ENCODE measurements at regions not wholly inside any gene's neighbourhood (a gene's known extent, or its start where the extent isn't known, plus 50 kb on each side); places are given as distances from the start of the nearest gene placed in this dataset.

GRCh38 chr4:8683462-8683861 is 90.9 kb downstream of the CPZ start:
- TF ChIP-seq, protein P1, sequence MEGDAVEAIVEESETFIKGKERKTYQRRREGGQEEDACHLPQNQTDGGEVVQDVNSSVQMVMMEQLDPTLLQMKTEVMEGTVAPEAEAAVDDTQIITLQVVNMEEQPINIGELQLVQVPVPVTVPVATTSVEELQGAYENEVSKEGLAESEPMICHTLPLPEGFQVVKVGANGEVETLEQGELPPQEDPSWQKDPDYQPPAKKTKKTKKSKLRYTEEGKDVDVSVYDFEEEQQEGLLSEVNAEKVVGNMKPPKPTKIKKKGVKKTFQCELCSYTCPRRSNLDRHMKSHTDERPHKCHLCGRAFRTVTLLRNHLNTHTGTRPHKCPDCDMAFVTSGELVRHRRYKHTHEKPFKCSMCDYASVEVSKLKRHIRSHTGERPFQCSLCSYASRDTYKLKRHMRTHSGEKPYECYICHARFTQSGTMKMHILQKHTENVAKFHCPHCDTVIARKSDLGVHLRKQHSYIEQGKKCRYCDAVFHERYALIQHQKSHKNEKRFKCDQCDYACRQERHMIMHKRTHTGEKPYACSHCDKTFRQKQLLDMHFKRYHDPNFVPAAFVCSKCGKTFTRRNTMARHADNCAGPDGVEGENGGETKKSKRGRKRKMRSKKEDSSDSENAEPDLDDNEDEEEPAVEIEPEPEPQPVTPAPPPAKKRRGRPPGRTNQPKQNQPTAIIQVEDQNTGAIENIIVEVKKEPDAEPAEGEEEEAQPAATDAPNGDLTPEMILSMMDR (IDR thresholded peaks at IDR 0.05), result no peak
- no peak for TF ChIP-seq POLR2A (IDR thresholded peaks at IDR 0.05)
